HG03064 (cell line): ENCODE measurements at regions not wholly inside any gene's neighbourhood (a gene's known extent, or its start where the extent isn't known, plus 50 kb on each side); places are given as distances from the start of the nearest gene placed in this dataset.
"Not testable (repeated sequence)": the region's sequence is repeated elsewhere in the genome, so short reads cannot be mapped to it uniquely, and the experiment has no call there.

Experiments
- ATAC-seq: cut with Tn5 transposase; IDR thresholded peaks from one replicate; pipeline ENCODE4 v1.9.1; 2021; ENCODE audit warnings: low read depth; ENCODE audit not compliant: unreplicated experiment

DNA sequence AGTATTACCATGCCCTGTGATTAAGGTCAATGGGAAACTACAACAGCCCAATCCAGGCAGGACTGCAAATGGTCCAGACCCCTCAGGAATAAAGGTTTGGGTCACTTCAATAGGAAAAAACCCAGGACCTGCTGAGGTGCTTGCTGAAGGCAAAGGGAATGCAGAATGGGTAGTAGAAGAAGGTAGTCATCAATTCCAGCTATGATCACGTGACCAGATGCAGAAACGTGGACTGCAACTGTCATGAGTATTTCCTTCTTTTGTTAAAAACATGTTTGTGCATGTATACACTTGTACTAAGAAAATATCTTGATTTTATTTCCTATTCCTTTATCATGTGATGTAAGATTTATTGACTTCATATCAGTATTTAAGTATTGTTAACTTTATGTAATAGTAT is 319.6 kb upstream of the FGF16 start:
- not testable (repeated sequence) for ATAC-seq

DNA sequence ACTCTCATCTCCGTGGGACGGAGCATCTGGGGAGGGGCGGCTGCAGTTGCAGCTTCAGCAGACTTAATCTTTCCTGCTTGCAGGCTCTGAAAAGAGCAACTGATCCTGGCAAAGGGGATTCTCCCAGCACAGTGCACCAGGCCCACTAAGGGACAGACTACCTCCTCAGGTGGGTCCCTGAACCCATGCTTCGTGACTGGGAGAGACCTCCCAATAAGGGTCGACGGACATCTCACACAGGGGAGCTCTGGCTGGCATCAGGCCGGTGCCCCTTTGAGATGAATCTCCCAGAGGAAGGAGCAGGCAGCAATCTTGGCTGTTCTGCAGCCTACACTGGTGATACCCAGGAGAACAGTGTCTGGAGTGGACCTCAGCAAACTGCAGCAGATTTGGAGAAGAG is 303.3 kb upstream of the FGF16 start:
- no peak for ATAC-seq

DNA sequence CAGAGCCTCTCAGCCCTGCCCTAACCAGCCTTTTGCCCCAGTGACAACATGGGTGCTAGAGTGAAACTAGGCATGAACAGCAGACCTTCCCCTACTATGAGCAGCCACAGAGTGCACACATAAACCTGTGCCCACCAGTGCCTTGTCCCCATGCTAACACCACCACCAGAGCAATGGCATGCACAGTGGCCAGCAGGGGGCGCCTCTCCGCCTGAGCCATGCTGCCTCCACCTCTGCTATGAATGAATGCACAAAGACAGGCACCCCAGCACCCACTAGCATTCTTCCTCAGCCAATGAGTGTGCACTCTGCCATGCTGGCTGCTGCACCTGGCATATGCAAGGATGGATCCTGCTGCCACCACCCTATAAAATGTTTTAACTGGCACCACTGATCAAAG is 286.9 kb upstream of the FGF16 start:
- no peak for ATAC-seq

DNA sequence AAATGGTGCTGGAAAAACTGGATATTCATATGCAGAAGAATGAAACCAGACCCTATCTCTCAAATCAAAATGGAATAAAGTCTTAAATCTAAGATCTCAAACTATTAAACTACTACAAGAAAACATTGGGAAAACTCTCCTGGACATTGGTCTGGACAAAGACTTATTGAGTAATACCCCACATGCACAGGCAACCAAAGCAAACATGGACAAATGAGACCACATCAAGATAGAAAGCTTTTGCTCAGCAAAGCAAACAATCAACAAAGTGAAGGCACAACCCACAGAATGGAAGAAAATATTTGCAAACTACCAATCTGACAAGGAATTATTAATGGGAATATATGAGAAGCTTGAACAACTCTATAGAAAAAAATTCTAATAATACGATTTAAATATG is 284.4 kb upstream of the FGF16 start:
- ATAC-seq = no peak

DNA sequence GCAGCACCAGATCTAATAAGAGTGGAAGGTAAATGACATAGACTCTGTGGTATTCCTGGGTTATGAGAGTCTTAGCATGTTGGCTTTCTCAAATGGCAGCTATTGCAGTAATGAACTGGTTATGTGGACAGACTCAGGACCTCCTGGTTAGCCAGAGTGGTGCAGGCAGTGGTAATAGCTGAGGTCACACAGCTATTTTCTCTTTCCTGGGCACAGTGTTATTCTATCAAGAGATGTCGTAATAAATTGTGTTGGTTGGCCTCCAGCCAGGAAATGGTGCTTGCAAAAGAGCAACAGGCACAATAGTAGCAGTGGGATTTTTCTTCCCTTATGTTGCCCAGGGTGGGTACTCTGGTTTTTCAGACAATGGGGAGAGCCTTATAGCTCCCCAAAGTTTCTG is 279.2 kb upstream of the FGF16 start:
- no peak for ATAC-seq

DNA sequence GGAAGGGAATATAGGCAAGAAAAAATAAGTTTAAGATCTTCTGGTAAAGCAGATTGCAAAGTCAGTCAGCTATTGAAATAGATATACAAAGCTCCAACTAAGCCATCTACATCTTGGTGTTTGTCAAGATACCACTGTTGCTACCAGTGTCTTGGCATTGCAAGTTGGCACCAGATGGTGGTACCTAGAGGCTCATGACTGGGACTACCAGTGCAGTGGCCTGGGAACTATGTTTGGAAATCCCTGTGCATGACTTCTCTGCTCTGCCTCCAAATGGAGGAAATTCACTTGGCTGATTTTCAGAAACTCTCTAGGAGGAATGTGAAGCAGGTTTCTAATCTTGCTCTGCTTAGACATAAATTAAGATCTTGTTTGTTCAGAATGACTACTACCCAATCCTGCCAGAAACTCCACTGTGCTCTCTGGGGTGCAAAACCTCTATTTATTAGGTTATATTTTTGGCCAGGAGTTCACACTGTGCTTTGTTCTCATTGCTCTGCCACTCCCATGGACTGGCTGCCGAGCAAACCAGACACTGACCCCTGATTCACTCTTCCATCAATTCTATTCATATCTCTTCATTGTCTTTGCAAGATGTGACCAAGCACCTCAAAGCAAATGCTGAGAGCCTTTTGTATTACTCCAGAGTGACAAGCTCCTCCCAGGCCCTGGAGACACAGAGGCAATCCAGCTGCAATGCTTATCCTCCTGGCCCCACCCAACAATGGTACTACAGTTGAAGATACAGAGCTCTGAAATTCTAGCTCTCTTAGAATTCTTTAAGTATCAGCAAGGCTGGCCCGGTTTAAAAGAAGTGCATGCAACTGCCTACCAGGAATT is 272.3 kb upstream of the FGF16 start:
- ATAC-seq = no peak

DNA sequence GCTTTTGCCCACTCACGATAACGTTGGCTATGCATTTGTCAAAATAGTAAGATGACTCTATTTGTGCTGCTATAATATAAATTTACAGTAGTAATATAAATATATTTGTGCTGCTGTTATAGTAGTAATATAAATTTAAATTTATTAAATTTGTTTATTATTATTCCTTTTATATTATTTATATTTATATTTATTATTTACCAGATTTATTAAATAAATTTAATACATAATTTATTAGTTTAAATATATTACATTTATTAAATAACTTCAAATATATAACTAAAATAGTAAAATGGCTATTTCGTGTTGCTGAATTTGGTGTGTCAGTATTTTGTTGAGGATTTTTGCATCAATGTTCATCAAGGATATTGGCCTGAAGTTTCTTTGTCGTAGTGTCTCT is 246.5 kb upstream of the FGF16 start:
- ATAC-seq = no peak

DNA sequence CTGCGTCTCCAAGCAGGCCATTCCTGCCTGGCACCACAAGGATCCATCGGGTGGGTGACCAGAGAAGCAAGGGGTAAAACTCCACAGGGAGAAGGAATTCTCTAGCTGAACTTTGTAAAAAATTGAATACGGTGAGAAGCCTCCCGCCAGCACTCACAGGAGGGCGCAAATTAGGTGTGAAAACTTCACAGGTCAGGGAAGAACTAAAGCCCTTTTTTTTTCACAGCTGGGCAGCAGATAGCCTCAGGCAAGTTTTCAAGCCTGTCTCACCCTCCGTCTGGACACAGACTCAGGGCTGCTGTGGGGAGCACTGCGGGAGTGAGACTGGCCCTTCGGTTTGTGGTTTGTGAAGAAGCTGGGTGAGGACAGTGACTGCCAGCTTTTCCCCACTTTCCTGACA is 224.1 kb upstream of the FGF16 start:
- no peak for ATAC-seq

DNA sequence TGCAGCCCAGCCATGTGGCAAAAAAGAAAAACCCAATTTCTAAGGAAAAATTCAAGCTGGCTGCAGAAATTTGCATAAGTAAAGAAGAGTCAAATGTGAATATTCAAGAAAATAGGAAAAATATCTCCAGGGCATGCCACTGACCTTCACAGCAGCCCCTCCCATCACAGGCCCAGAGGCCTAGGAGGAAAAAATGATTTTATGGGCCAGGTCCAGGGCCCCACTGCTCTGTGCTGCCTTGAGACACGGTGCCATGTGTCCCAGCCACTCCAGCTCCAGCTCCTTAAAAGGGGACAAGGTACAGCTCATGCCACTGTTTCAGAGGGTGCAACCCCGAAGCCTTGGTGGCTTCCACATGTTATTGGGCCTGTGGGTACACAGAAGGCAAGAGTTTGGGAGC is 182.7 kb upstream of the FGF16 start:
- no peak for ATAC-seq

DNA sequence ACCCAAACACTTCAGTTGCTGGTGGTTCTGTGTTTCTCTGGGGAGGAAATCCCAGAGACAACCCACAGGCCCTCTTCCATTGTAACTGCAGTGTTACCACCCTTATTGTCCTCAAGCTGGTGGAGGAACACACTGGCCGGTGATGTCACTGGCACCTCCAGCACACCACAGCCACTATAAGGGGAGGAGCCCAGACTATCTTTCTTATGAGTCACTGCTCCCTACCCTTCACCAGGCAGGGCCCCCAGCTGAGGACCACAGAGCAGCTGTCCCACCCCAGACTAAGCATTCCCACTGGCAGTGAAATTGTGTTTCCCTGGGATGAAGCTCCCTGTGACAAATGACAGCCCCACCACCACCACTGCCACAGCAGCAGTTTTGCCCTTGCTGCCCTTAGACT is 171.8 kb upstream of the FGF16 start:
- ATAC-seq = no peak

DNA sequence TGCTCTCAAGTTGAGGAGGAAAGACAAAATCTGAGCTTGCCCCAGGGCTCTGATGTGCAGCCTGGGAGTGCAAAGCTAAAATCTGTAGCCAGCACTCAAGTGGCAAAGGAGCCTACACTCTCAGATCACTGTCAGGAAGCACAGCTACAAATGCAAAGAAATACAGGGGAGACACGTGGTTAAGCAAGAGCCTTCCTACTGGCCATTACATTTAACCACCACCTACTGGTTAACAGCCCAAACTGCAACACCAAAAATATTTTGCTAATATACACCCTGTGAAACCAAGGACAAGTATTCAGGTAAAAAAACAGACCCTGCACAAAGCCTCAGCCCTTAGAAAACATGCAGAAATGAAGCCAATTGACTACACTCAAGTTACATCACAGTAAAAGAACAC is 170.4 kb upstream of the FGF16 start:
- no peak for ATAC-seq

DNA sequence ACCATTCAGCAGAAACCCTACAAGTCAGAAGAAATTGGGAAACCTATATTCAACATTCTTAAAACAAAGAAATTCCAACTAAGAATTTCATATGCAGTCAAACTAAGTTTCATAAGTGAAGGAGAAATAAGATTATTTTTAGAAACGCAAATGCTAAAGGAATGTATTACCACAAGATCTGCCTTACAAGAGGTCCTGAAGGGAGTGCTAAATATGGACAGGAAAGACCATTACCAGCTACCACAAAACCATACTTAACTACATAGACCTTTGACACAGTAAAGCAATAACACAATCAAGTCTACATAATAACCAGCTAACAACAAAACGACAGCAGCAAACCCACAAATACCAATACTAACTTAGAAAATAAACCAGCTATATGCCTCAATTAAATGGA is 169.3 kb upstream of the FGF16 start:
- no peak for ATAC-seq

DNA sequence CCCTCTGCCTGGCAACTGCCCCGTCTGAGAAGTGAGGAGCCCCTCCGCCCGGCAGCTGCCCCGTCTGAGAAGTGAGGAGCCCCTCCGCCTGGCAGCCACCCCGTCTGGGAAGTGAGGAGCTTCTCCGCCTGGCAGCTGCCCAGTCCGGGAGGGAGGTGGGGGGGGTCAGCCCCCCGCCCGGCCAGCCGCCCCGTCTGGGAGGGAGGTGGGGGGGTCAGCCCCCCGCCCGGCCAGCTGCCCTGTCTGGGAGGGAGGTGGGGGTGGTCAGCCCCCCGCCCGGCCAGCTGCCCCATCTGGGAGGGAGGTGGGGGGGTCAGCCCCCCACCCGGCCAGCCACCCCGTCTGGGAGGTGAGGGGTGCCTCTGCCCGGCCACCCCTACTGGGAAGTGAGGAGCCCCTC is 167.8 kb upstream of the FGF16 start:
- not testable (repeated sequence) for ATAC-seq

DNA sequence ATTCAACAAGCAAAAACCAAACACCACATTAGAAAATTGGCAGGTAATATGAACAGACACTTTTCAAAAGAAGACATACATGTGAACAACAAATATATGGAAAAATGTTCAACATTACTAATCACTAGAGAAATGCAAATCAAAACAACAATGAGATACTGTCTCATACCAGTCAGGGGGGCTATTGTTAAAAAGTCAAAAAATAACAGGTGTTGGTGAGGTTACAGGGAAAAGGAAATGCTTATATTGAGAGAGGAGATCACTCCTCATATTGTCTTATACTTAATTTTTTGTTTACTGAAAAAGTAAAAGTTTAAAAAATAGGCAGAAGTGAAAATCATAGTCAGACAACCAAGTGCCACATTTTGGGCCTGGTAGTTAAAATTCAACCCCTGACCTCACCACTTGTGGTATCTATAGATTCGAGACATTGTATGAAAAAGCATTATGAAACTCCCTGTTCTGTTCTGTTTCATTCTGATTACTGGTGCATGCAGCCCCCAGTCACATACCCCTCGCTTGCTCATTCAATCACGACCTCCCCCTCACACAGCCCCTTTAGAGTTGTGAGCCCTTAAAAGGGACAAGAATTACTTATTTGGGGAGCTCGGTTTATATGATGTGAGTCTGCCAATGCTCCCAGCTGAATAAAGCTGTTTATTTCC is 153.7 kb upstream of the FGF16 start:
- no peak for ATAC-seq

DNA sequence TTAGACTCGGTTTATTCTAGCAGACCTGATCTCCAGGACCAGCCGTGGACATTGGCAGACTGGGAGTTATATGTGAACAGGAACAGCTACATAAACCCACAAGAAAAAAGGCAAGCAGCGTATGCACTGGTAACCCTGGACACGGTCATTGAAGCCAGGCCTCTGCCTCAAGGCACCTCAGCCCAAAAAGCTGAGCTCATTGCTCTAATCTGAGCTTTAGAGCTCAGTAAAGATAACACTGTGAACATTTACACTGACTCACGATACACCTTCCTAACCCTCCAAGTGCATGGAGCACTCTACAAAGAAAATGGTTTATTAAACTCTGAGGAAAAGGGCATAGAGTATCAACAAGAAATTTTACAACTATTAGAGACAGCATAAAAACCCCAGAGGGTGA is 148.9 kb upstream of the FGF16 start:
- ATAC-seq = no peak

DNA sequence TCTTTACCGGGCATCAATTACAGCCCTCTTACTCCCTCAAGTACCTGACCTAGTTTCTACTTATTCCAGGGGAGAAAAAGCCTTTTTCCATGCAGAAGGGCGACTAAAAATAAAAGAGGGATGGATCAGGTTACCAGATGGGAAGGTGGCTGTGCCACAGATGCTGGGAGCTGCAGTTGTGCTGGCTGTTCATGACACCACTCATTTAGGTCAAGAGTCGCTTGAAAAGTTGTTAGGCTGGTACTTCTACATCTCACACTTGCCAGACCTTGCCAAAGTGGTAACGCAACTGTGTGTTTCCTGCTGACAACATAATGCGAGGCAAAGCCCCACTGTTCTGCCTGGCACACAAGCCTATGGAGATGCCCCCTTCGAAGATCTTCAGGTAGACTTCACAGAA is 148.4 kb upstream of the FGF16 start:
- ATAC-seq = no peak

DNA sequence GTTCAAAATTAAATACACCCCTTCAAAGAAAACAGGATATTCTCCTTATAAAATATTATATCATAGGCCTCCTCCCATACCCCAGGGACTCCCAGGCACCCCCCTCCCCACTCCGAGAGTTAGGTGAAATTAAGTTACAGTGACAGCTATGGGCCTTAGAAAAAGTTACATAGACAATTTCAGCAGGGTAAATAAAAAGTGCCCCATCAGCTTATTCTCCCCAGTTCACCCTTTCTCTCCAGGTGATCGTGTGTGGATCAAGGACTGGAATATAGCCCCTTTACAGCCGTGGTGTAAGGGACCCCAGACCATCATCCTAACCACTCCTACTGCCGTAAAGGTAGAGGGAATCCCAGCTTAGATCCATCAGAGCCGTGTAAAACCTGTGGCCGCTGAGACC is 147.6 kb upstream of the FGF16 start:
- ATAC-seq = no peak

DNA sequence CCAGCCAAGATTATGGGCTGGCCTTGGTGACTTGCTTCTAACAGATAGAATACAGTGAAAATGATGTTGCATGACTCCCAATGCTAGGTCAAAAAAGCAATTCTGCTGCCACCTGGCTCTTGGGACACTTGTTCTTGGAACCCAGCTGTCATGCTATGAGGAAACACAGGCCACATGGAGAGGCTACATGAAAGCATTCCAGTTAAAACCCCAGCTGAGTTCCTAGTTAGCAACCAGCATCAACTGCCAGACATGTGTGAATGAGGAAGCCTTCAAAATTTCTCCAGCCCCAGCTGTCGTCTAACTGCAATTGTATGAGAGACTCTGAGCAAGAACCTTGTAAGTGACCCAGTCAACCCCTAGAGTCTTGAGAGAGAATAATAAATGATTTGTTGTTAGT is 105.2 kb upstream of the FGF16 start:
- ATAC-seq = no peak

DNA sequence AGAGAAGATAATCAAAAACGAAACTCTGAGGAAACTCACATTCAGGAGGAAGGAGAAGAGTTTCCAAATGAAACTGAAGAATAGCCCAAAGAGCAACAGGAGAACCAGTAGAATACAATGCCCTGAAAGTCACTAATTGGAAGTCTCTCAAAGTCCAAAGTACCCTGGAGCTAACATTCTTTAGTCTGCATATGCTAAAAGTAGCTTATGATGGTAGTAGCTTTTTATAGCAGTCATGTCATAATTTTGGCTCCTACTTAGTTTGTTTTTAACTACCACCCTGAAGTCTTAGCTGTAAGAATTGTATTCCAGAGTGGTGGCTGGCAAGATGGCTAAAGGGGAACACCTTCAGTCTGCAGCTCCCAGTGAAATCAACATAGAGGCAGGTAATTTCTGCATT is 100.3 kb upstream of the FGF16 start:
- ATAC-seq = no peak

DNA sequence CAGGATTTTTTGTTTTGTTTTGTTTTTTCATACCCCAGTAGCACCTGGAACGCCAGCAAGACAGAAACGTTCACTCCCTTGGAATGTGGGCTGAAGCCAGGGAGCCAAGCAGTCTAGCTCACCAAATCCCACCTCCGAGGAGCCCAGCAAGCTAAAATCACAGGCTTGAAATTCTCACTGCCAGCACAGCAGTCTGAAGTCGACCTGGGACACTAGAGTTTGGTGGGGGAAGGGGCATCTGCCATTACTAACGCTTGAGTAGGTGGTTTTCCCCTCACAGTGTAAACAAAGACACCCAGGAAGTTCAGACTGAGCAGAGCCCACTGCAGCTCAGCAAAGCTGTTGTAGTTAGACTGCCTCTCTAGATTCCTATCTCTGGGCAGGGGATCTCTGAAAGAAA is 99.6 kb upstream of the FGF16 start:
- ATAC-seq = no peak

DNA sequence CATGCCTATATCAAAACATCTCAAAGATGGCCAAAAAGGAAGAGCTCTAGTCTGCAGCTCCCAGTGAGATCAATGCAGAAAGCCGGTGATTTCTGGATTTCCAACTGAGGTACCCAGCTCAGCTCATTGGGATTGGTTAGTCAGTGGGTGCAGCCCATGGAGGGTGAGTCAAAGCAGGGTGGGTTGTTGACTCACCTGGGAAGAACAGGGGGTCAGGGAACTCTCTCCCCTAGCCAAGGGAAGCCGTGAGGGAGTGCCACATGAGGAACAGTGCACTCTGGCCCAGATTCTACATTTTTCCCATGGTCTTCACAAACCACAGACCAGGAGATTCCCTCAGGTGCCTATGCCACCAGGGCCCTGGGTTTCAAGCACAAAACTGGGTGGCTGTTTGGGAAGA is 57.3 kb upstream of the FGF16 start:
- ATAC-seq = no peak

DNA sequence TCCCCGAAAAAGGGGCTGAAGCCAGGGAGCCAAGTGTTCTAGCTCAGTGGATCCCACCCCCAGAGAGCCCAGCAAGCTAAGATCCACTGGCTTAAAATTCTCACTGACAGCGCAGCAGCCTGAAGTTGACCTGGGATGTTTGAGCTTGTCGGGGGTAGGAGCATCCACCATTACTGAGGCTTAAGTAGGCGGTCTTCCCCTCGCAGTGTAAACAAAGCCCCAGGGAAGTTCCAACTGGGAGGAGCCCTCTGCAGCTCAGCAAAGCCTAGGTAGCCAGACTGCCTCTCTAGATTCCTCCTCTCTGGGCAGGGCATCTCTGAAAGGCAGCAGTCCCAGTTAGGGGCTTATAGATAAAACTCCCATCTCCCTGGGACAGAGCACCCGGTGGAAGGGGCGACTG is 56.8 kb upstream of the FGF16 start:
- ATAC-seq = not testable (repeated sequence)
